Activated CD4-positive, CD25-positive, alpha-beta regulatory T cell treated with anti-CD3 and anti-CD28 coated beads, Interleukin-2, amount 50 U/mL, for 16 hours (primary cell): ENCODE measurements at regions not wholly inside any gene's neighbourhood (a gene's known extent, or its start where the extent isn't known, plus 50 kb on each side); places are given as distances from the start of the nearest gene placed in this dataset.
"Not testable (repeated sequence)": the region's sequence is repeated elsewhere in the genome, so short reads cannot be mapped to it uniquely, and the experiment has no call there.

Experiments used
- DNase-seq: peaks from one replicate; pipeline ENCODE4 v3.0.0-alpha.2; 2020; ENCODE audit warnings: low read depth, low spot score

- DNase-seq, result no peak
Measured at GRCh38 chr20:53773792-53774401, 180.3 kb upstream of the ZNF217 start.

- DNase-seq, result not testable (repeated sequence)
Measured at GRCh38 chr20:53773066-53773791, 179.6 kb upstream of the ZNF217 start.

- DNase-seq, result no peak
Measured at GRCh38 chr20:53769041-53769440, 175.4 kb upstream of the ZNF217 start.

GRCh38 chr20:53768329-53768728 lies 174.7 kb upstream of the ZNF217 start:
- DNase-seq, result no peak

- no peak for DNase-seq
Measured at GRCh38 chr20:53767206-53767930, 173.7 kb upstream of the ZNF217 start.

GRCh38 chr20:53764415-53764800 lies 170.8 kb upstream of the ZNF217 start:
- DNase-seq, result no peak

- no peak for DNase-seq
Measured at GRCh38 chr20:53763707-53764414, 170.2 kb upstream of the ZNF217 start.

- DNase-seq, result not testable (repeated sequence)
Measured at GRCh38 chr20:53762423-53762798, 168.8 kb upstream of the ZNF217 start.

GRCh38 chr20:53760025-53760441 lies 166.4 kb upstream of the ZNF217 start:
- no peak for DNase-seq

GRCh38 chr20:53757472-53757913 lies 163.9 kb upstream of the ZNF217 start:
- no peak for DNase-seq

- DNase-seq, result no peak
Measured at GRCh38 chr20:53755733-53756531, 162.3 kb upstream of the ZNF217 start.

GRCh38 chr20:53753880-53754459 lies 160.3 kb upstream of the ZNF217 start:
- no peak for DNase-seq

- no peak for DNase-seq
Measured at GRCh38 chr20:53752971-53753879, 159.6 kb upstream of the ZNF217 start.

- no peak for DNase-seq
Measured at GRCh38 chr20:53752583-53752970, 158.9 kb upstream of the ZNF217 start.

GRCh38 chr20:53751620-53752318 lies 158.1 kb upstream of the ZNF217 start:
- DNase-seq, result no peak

GRCh38 chr20:53750827-53751619 lies 157.4 kb upstream of the ZNF217 start:
- peak; percentile 9 for DNase-seq

GRCh38 chr20:53749499-53749898 lies 155.9 kb upstream of the ZNF217 start:
- no peak for DNase-seq

- no peak for DNase-seq
Measured at GRCh38 chr20:53748821-53749421, 155.3 kb upstream of the ZNF217 start.
